ENCODE measurements at regions not wholly inside any gene's neighbourhood (a gene's known extent, or its start where the extent isn't known, plus 50 kb on each side); places are given as distances from the start of the nearest gene placed in this dataset.
A peak's percentile ranks its signal among the peaks of the same experiment; 100 is the strongest.

DNA sequence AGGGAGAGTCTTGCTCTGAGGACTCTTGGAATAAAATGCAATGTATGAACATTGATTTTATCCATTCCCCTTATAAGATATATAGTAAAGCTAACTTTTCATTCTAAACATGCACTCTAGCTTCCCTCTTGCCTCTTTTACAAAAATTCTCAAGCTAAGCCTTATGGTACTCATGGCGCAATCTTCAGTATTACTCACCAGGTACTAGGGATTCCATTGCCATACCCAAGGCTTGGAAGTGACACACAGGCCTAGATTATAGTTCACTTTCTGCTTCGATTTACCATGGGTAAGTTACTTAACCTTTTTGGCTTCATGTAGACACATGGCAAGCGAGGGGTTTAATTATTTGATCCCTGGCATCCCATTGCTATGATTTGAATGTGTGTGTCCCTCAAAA, 331.5 kb downstream of the LRIG3 start:
- Histone ChIP-seq H4K91ac (ENCODE audit: insufficient read depth, low read depth, low read length) (no peak overlapping the region), H2BK15ac (ENCODE audit: low read depth, low read length) (no peak overlapping the region), H2AK9ac (replicated peaks; ENCODE audit: low read depth, low read length, poor library complexity) (no peak overlapping the region), H2AFZ (replicated peaks; ENCODE audit: low read length, poor library complexity) (no peak overlapping the region), H3K9me1 (ENCODE audit: insufficient read depth, low read length) (peaks cover 3% of the 10 kb centered on the region; the same call in 1 of the 2 replicates), H3K4me3 (ENCODE audit: insufficient read depth, low read depth, low read length) (no peak overlapping the region), H3K4me2 (ENCODE audit: low read depth, low read length) (no peak overlapping the region), H3K36me3 (ENCODE audit: control insufficient read depth, insufficient read depth, low read length) (no peaks in the 10 kb centered on the region), H3K27me3 (ENCODE audit: control insufficient read depth, insufficient read depth, low read length) (no peaks in the 10 kb centered on the region), H3K4ac (ENCODE audit: low read depth, low read length) (no peak overlapping the region), H4K5ac (ENCODE audit: low read depth, low read length) (no peak overlapping the region), H2BK5ac (ENCODE audit: low read depth, low read length, poor library complexity, severe bottlenecking) (no peak overlapping the region), H3K56ac (ENCODE audit: extremely low read depth, insufficient read depth, low read length) (no peak overlapping the region), H3K4me1 (ENCODE audit: control insufficient read depth, insufficient read depth, low read length) (peaks cover 4% of the 10 kb centered on the region), H3K23ac (ENCODE audit: low read depth, low read length) (no peak overlapping the region), H2BK120ac (ENCODE audit: low read depth, low read length) (no peak overlapping the region), H2AK5ac (ENCODE audit: low read depth, low read length) (no peak overlapping the region), H3K27ac (ENCODE audit: insufficient read depth, low read length) (no peak overlapping the region), H4K20me1 (ENCODE audit: insufficient read depth, low read length) (no peaks in the 10 kb centered on the region), H2BK20ac (ENCODE audit: low read depth, low read length) (no peak overlapping the region), H3K18ac (ENCODE audit: low read depth, low read length) (no peak overlapping the region), H3K14ac (replicated peaks; ENCODE audit: low read depth, low read length) (no peak overlapping the region), H3K79me1 (ENCODE audit: low read depth in 1 of 2, low read length in 2 of 2) (no peaks in the 10 kb centered on the region), H4K8ac (ENCODE audit: low read depth in 2 of 2, low read length in 2 of 2) (no peak overlapping the region), H3K9me3 (ENCODE audit: control insufficient read depth, insufficient read depth, low read length) (no peaks in the 10 kb centered on the region), H3K9ac (ENCODE audit: low read depth, low read length) (no peak overlapping the region)
- in situ Hi-C loops (cut with MboI; ENCODE audit: low sequenced_read_pairs) = no loop called here
- WGBS, 2 experiments (ENCODE audit: extremely low coverage in 2 of 2, insufficient read length in 1 of 2) = 80% methylated on average over 2 of the region's 3 CpGs; no CpG with 5 or more reads in 1 of the 2 experiments
- TF ChIP-seq FOS (IDR thresholded peaks at IDR 0.05; ENCODE audit: low read depth, low read length) (no peak; the same call in 1 of the 2 replicates), RAD21 (IDR thresholded peaks at IDR 0.05; ENCODE audit: low read length) (no peak), MAFK (IDR thresholded peaks at IDR 0.05; ENCODE audit: low read depth, low read length) (no peak), POLR2A (IDR thresholded peaks at IDR 0.05; ENCODE audit: low read depth, low read length) (no peak), CEBPB (IDR thresholded peaks at IDR 0.05; ENCODE audit: low read depth, low read length) (peak; percentile 97), USF2 (IDR thresholded peaks at IDR 0.05; ENCODE audit: low read depth, low read length) (no peak)
- TF ChIP-seq, protein P1, sequence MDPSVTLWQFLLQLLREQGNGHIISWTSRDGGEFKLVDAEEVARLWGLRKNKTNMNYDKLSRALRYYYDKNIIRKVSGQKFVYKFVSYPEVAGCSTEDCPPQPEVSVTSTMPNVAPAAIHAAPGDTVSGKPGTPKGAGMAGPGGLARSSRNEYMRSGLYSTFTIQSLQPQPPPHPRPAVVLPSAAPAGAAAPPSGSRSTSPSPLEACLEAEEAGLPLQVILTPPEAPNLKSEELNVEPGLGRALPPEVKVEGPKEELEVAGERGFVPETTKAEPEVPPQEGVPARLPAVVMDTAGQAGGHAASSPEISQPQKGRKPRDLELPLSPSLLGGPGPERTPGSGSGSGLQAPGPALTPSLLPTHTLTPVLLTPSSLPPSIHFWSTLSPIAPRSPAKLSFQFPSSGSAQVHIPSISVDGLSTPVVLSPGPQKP (IDR thresholded peaks at IDR 0.05; ENCODE audit: borderline replicate concordance, low read depth, low read length) = no peak
- intact Hi-C loops (cut with micrococcal nuclease) = no loop called here
- ChIA-PET POLR2A (ENCODE audit: unreplicated experiment) (no interaction called here), CTCF (no interaction called here)
- dilution Hi-C loops (cut with HindIII; ENCODE audit: low sequenced_read_pairs, unreplicated experiment) = no loop called here
- no TSS peak for BruUV-seq (replicated peaks)
- peak; percentile 81 for DNase-seq
- peak; percentile 75 for ATAC-seq (ENCODE audit: low read depth)
